ENCODE measurements at regions not wholly inside any gene's neighbourhood (a gene's known extent, or its start where the extent isn't known, plus 50 kb on each side); places are given as distances from the start of the nearest gene placed in this dataset.

DNA sequence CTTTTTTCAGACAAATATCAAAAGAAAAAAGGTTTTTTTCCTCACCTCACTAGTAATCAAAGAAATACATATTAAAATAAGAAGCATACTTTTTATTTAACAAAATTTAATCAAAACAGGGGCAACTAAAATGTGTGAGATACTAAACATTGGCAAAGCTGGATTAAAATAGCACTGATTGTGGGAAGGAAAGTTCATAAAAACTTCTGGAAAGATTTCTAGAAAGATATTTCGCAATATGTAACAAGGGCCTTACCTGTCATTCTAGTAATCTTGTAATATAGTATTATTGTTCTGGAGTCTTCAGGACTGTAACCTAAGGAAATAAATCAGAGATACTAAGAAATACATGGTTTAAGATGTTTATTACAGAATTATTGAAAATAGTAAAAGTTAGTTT, 482.5 kb downstream of the SUCLA2 start:
- no peak for DNase-seq

DNA sequence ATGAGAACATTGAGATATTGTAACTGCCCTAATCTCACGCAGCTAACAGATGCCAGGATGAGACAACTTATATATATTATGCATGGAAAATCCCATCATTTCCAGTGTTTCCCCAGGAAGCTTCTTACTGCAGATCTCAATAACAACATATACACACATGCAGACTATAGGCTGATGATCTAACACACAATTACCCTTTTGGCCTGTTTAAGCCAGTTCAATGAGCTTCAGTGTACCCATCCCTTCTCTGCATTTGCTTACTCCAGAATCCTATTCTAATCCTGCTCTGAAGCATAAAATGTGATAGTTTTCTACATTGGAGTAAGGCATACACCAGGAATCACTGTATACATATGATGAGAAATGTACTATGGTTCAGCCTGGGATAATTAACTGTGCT, 489.4 kb downstream of the SUCLA2 start:
- DNase-seq: no peak

DNA sequence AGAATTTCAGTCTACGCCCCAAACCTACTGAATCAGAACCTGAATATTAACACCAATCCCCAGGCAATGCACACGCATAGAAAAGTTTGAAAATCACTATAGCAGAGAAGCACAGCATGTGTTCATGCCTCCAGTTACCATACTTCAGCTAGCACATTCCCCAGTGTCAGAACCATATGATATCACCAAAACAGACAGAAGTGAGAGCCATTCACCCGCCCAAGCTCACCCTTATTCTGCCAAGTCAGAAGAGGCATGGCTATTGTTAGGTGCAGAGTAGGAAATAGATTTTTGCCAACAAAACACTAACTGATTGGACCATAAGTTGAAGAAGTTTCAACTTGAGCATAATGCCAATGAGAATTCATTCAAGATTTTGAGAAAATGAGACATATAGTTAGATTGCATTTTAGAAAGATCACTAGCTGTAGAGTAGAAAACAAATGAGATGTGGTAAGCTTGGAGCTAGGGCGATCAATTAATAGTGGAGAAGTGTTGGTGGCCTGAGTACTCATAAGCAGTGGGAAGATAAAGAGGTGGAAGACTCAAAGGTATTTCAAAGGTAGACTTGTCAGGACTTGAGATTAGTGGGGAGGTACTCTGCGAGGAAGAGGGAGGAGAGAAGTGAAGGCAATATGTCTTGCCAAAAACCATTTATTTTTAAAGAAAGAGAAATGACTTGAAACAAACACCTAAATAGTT, 492.4 kb downstream of the SUCLA2 start:
- no peak for DNase-seq

DNA sequence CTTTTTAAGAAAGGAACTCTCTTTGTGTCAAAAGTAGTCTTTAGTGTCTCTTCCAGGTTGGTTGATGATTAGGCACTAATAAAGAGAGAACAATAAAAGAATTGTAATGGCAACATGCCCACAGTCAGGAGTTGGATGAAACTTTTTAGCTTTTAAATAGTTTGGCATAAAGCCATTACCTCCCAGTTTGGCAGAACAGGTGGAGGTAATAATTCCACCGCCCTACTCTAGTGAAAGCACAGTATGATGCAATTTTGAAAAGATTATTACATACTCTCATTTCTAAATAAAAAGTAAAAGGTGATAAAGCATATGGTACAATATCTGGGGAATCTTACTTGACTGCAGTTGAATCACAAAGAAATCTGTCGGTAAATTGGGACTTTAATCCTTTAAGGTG, 497.6 kb downstream of the SUCLA2 start:
- peak in 1 of 51 donors; percentile 11 for DNase-seq

DNA sequence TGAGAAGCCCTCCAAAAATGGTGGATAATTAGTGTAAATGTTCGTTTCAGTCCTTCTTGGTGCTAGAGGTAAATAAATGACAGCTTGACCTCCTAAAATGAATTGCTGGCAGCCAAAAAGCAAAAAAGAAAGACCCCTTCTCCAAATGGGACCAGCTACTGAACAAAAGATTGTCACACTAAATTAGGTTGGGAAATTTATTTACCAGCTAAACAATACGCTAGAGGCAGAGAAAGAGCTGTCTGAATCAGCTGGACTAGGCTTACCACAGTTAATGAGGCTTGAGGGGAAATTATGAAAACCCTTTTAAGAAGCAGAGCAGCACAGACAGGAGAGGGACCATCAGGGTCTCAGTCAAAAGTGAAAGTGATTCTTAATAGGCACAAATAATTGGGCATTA, 498.9 kb downstream of the SUCLA2 start:
- no peak for DNase-seq

- no peak for DNase-seq
These were observed 501.5 kb downstream of the SUCLA2 start for GRCh38 chr13:47499358-47500150.

- DNase-seq: no peak
These were observed 516.5 kb downstream of the SUCLA2 start for GRCh38 chr13:47484548-47484947.

DNA sequence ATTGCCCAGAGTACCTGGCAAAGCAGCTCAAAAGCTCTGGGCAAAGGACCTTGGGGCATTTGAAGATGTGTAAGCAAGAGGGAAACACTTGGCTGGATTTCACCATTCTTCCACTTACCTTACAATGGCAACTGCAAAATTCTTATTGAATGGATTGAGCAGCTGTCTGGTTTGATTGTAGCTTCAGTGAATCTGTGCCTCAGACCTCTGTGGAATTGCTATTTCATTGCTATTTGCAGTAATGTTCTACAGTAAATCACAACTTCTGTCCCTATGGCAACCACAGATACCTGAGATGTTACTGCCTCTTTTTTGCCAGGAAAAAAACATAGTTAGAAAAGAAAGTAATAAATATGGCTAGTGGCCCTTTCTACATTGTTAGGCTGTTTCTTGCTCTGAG, 519.5 kb downstream of the SUCLA2 start:
- DNase-seq: no peak

DNA sequence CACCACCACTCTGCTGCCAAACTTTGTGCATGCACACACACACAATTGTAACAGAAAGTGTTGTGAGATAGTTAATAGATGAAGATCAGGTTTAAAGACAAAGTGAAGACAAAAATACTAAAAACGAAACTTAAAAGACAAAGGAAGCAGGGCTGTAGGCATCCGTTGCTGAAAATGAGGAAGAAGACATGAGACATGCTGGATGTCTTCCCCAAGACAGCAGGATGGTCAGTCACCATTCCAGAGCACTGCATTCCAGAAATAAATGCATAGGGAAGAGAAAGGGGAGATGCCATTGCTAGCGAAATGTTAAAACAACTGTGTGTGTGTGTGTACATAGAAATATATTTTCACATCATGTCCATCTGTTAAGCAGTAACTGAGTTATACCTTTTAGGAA, 520.1 kb downstream of the SUCLA2 start:
- peak in 1 of 51 donors; percentile 3 for DNase-seq

DNA sequence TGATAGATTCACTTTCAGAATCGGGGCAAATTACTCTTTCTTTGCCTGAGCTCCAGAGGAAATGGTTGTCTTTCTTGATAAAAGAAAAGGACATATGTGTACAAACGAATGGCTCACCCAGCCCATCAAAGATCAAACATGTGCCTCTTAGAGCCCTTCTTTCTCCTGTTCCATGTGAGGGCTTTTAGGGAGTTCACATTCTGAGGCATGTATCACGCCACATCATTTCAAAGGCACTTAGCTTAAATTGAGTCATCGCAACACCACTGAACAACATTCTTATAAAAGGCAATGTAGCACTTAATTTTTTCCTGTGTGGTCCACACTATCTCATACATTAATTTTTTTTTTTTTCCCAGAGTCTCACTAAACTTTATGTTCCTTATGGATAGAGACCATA, 521.0 kb downstream of the SUCLA2 start:
- no peak for DNase-seq

GRCh38 chr13:47478985-47479384, 522.1 kb downstream of the SUCLA2 start:
- DNase-seq: no peak

- no peak for DNase-seq
These were observed 525.6 kb downstream of the SUCLA2 start for GRCh38 chr13:47475441-47475948.

DNA sequence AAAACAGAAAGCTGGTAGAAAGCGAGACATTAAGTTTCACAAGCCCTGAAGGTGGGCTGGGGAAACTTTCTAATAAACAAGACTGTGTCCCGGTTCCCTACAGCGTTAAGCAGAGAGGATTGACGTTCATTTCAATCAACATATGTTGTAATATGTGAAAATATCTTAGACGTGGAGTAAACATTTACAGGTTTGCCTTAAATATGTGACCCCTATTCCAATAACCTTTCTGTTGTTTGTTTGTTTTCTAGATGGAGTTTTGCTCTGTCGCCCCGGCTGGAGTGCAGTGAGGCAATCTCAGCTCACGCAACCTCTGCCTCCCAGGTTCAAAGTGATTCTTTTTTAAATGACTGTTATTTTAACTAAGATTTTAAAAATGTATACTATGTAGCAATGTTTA, 526.2 kb downstream of the SUCLA2 start:
- DNase-seq: no peak

DNA sequence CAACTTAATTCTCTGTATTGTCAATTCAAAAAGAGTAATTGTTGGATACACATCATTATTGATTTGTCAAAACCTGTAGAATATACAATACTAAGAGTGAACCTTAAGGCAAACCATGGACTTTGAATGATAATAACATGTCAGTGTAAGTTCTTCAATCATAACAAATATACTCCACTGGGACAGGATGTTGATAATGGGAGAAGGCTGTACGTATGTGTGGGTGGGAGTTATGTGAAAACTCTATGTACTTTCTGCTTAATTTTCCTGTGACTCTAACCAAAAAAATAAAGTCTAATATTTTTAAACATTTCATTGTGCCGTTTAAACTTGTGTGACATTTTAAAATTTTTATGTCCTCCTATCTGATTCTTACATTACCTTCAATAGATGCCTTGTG, 526.7 kb downstream of the SUCLA2 start:
- no peak for DNase-seq

GRCh38 chr13:47472516-47472915, 528.6 kb downstream of the SUCLA2 start:
- no peak for DNase-seq

DNA sequence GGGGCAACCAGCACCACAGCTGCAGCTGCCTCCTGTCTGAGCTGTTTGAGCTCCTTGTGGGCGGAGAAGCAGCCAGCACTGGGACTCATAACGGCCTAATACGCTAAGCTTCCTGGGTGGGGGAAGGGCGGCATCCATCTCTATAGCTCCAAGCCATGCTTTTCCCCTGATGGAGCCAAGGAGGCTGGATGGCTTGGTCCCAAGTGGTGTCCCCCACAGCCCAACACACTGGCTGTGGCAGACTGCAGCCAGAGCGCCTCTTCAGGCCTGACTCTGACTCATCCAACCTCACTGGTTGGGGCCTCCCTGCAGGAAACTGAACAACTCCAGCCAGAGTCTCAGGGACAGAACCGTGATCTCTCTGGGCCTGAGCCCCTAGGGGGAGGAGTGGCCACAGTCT, 537.3 kb downstream of the SUCLA2 start:
- no peak for DNase-seq

DNA sequence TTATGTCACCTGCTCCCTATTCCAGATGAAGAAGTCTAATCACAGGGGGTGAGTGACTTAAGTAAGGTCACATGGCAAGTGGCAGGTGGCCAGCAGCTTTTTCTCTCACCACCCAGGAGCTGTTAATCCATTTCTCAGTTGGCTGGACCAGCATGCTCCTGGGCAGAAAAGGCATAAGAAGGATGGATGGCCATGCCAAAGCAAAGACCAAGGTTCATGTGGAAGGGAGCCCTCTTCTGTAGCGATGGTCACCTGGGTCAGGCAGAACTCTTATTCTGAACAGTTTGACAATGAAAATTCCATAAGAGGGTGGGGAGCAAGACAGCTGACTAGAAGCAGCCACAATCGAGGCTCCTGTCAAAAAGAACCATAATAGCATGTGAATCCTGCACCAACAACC, 538.1 kb downstream of the SUCLA2 start:
- no peak for DNase-seq

DNA sequence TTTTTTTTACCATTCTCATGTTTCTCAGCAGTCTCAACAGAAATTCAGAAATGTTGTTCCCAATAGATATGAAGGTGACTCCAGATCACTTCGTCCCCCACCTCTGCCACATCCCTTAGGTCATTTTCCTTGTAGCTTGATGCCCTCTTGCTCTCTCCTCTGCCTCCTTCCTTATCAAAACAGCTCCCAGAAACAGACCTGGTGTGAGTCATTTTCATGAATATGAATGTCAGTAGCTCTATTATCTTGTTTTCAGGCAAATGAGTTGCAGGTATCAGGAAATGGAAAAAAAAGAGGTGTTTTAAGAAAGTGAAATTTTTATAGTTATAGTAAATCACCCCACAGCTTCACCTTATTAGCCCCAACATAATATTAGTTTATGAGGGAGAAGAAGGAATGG, 539.3 kb downstream of the SUCLA2 start:
- no peak for DNase-seq

GRCh38 chr13:47459512-47459911, 541.6 kb downstream of the SUCLA2 start:
- DNase-seq: no peak

- DNase-seq: no peak
These were observed 543.4 kb downstream of the SUCLA2 start for GRCh38 chr13:47457626-47458025.

DNA sequence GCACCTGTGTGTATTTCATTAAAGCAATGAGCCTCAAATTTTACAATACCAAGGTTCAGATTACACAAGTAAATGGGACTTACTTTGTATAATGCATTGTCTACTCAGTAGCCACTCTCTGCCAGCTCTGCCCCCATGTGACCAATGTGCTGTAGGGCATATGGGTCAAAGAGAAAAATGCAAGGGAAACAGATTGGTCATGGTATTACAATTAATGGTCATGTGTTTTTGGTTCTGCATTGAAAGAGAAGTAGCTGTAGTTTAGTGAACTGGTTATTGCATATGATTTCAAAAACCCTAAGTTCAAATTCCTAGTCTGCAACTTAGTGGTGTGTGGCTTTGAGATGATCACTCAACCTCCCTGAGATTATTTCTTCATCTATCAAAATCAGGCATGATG, 545.4 kb downstream of the SUCLA2 start:
- DNase-seq: no peak

GRCh38 chr13:47454986-47455385, 546.1 kb downstream of the SUCLA2 start:
- DNase-seq: no peak

- no peak for DNase-seq
These were observed 540.6 kb upstream of the HTR2A start for GRCh38 chr13:47437406-47437805.

Measured in hypothalamus (tissue), 51 donors.